HL-60 (cell line): ENCODE measurements at regions not wholly inside any gene's neighbourhood (a gene's known extent, or its start where the extent isn't known, plus 50 kb on each side); places are given as distances from the start of the nearest gene placed in this dataset.

ENCODE experiments used
- TF ChIP-seq, protein P1 (sequence below): IDR thresholded peaks from 2 replicates; pipeline ENCODE4 v1.6.1; 2012; ENCODE audit warnings: low read depth; ENCODE audit not compliant: insufficient replicate concordance
- TF ChIP-seq, protein P2 (sequence below): IDR thresholded peaks from one replicate; pipeline ENCODE4 v1.5.1; 2011; ENCODE audit warnings: low read length, control low read depth, inconsistent platforms; ENCODE audit not compliant: insufficient read depth

- TF ChIP-seq, protein P1, sequence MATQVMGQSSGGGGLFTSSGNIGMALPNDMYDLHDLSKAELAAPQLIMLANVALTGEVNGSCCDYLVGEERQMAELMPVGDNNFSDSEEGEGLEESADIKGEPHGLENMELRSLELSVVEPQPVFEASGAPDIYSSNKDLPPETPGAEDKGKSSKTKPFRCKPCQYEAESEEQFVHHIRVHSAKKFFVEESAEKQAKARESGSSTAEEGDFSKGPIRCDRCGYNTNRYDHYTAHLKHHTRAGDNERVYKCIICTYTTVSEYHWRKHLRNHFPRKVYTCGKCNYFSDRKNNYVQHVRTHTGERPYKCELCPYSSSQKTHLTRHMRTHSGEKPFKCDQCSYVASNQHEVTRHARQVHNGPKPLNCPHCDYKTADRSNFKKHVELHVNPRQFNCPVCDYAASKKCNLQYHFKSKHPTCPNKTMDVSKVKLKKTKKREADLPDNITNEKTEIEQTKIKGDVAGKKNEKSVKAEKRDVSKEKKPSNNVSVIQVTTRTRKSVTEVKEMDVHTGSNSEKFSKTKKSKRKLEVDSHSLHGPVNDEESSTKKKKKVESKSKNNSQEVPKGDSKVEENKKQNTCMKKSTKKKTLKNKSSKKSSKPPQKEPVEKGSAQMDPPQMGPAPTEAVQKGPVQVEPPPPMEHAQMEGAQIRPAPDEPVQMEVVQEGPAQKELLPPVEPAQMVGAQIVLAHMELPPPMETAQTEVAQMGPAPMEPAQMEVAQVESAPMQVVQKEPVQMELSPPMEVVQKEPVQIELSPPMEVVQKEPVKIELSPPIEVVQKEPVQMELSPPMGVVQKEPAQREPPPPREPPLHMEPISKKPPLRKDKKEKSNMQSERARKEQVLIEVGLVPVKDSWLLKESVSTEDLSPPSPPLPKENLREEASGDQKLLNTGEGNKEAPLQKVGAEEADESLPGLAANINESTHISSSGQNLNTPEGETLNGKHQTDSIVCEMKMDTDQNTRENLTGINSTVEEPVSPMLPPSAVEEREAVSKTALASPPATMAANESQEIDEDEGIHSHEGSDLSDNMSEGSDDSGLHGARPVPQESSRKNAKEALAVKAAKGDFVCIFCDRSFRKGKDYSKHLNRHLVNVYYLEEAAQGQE: no peak
- TF ChIP-seq, protein P2, sequence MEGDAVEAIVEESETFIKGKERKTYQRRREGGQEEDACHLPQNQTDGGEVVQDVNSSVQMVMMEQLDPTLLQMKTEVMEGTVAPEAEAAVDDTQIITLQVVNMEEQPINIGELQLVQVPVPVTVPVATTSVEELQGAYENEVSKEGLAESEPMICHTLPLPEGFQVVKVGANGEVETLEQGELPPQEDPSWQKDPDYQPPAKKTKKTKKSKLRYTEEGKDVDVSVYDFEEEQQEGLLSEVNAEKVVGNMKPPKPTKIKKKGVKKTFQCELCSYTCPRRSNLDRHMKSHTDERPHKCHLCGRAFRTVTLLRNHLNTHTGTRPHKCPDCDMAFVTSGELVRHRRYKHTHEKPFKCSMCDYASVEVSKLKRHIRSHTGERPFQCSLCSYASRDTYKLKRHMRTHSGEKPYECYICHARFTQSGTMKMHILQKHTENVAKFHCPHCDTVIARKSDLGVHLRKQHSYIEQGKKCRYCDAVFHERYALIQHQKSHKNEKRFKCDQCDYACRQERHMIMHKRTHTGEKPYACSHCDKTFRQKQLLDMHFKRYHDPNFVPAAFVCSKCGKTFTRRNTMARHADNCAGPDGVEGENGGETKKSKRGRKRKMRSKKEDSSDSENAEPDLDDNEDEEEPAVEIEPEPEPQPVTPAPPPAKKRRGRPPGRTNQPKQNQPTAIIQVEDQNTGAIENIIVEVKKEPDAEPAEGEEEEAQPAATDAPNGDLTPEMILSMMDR: no peak
These were observed 1007.2 kb downstream of the PCDH9 start for GRCh38 chr13:66222926-66223325.
